ENCODE measurements at regions not wholly inside any gene's neighbourhood (a gene's known extent, or its start where the extent isn't known, plus 50 kb on each side); places are given as distances from the start of the nearest gene placed in this dataset.

GRCh38 chr3:187870360-187871203 is 125.3 kb upstream of the BCL6 start (continued):
- TF ChIP-seq CHD1 (IDR thresholded peaks at IDR 0.05; ENCODE audit: low read depth, low read length): no peak
- no peak for TF ChIP-seq SIN3A (IDR thresholded peaks at IDR 0.05; ENCODE audit: low read depth, low read length)
- TF ChIP-seq ZNF24 (IDR thresholded peaks at IDR 0.05): peak; percentile 41; the same call in 1 of the 2 replicates
- TF ChIP-seq NR2F1 (conservative IDR thresholded peaks at IDR 0.05): 0 out of 2 replicates have a peak, but pooled peaks have one; percentile 18
- no peak for TF ChIP-seq ZNF274 (IDR thresholded peaks at IDR 0.05; ENCODE audit: insufficient read depth, insufficient read length)
- no peak for TF ChIP-seq MEF2A (IDR thresholded peaks at IDR 0.05; ENCODE audit: insufficient read depth, low read depth, low read length)
- no peak for TF ChIP-seq E4F1 (IDR thresholded peaks at IDR 0.05; ENCODE audit: borderline replicate concordance, partially characterized antibody)
- TF ChIP-seq SKIL (IDR thresholded peaks at IDR 0.05; ENCODE audit: low read depth, poor library complexity, severe bottlenecking): no peak
- TF ChIP-seq, protein P1, sequence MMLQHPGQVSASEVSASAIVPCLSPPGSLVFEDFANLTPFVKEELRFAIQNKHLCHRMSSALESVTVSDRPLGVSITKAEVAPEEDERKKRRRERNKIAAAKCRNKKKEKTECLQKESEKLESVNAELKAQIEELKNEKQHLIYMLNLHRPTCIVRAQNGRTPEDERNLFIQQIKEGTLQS (IDR thresholded peaks at IDR 0.05; ENCODE audit: borderline replicate concordance, extremely low read depth, low read depth, low read length): no peak
- no peak for TF ChIP-seq EP300 (IDR thresholded peaks at IDR 0.05; ENCODE audit: borderline replicate concordance in 1 of 2, control insufficient read depth in 1 of 2, low read depth in 2 of 2, low read length in 2 of 2)
- no peak for TF ChIP-seq IRF5 (IDR thresholded peaks at IDR 0.05; ENCODE audit: borderline replicate concordance)
- TF ChIP-seq ZBED1 (IDR thresholded peaks at IDR 0.05; ENCODE audit: borderline replicate concordance): no peak
- no peak for TF ChIP-seq NBN (IDR thresholded peaks at IDR 0.05)
- TF ChIP-seq RELA (IDR thresholded peaks at IDR 0.05; ENCODE audit: borderline replicate concordance, partially characterized antibody): no peak
- TF ChIP-seq ZBTB40 (IDR thresholded peaks at IDR 0.05; ENCODE audit: borderline replicate concordance): no peak
- no peak for TF ChIP-seq POLR2A (IDR thresholded peaks at IDR 0.05; ENCODE audit: low read depth, low read length)
